ENCODE measurements at regions not wholly inside any gene's neighbourhood (a gene's known extent, or its start where the extent isn't known, plus 50 kb on each side); places are given as distances from the start of the nearest gene placed in this dataset.

GRCh38 chr13:91219201-91219600, 128.3 kb upstream of the MIR17HG start:
- no peak for TF ChIP-seq CTCF (IDR thresholded peaks at IDR 0.05; ENCODE audit: partially characterized antibody, unreplicated experiment)
- H3K27me3 Mint-ChIP-seq (ENCODE audit: unreplicated experiment), result no peaks in the 10 kb centered on the region
- peak overlapping the region; percentile 14 for H3K4me3 Mint-ChIP-seq (ENCODE audit: unreplicated experiment)
- H3K9me3 Mint-ChIP-seq (ENCODE audit: unreplicated experiment), result peaks cover 2% of the 10 kb centered on the region
- H3K4me1 Mint-ChIP-seq (ENCODE audit: low read depth, unreplicated experiment), result peaks cover 42% of the 10 kb centered on the region
- peak overlapping the region; percentile 29 for H3K27ac Mint-ChIP-seq (ENCODE audit: unreplicated experiment)
- DNase-seq, result no peak
- peaks cover 4% of the 10 kb centered on the region for H3K36me3 Mint-ChIP-seq (ENCODE audit: unreplicated experiment)

- Mint-ChIP-seq H3K4me1 (ENCODE audit: low read depth, unreplicated experiment) (peaks cover 35% of the 10 kb centered on the region), H3K4me3 (ENCODE audit: unreplicated experiment) (no peak overlapping the region), H3K36me3 (ENCODE audit: unreplicated experiment) (peaks cover 8% of the 10 kb centered on the region), H3K27me3 (ENCODE audit: unreplicated experiment) (no peaks in the 10 kb centered on the region), H3K27ac (ENCODE audit: unreplicated experiment) (no peak overlapping the region), H3K9me3 (ENCODE audit: unreplicated experiment) (peaks cover 2% of the 10 kb centered on the region)
- no peak for DNase-seq
- TF ChIP-seq CTCF (IDR thresholded peaks at IDR 0.05; ENCODE audit: partially characterized antibody, unreplicated experiment), result no peak
Observed at GRCh38 chr13:91220872-91221271, 126.6 kb upstream of the MIR17HG start.

GRCh38 chr13:91228108-91228507, 119.4 kb upstream of the MIR17HG start:
- Mint-ChIP-seq H3K27me3 (ENCODE audit: unreplicated experiment) (peaks cover 2% of the 10 kb centered on the region), H3K27ac (ENCODE audit: unreplicated experiment) (no peak overlapping the region), H3K4me3 (ENCODE audit: unreplicated experiment) (no peak overlapping the region), H3K9me3 (ENCODE audit: unreplicated experiment) (no peaks in the 10 kb centered on the region), H3K4me1 (ENCODE audit: low read depth, unreplicated experiment) (peaks cover 5% of the 10 kb centered on the region), H3K36me3 (ENCODE audit: unreplicated experiment) (peaks cover 8% of the 10 kb centered on the region)
- DNase-seq, result no peak
- TF ChIP-seq CTCF (IDR thresholded peaks at IDR 0.05; ENCODE audit: partially characterized antibody, unreplicated experiment), result no peak

GRCh38 chr13:91228940-91229339, 118.5 kb upstream of the MIR17HG start:
- H3K4me1 Mint-ChIP-seq (ENCODE audit: low read depth, unreplicated experiment), result peaks cover 5% of the 10 kb centered on the region
- DNase-seq, result no peak
- H3K9me3 Mint-ChIP-seq (ENCODE audit: unreplicated experiment), result no peaks in the 10 kb centered on the region
- no peak for TF ChIP-seq CTCF (IDR thresholded peaks at IDR 0.05; ENCODE audit: partially characterized antibody, unreplicated experiment)
- H3K36me3 Mint-ChIP-seq (ENCODE audit: unreplicated experiment), result peaks cover 7% of the 10 kb centered on the region
- no peak overlapping the region for H3K4me3 Mint-ChIP-seq (ENCODE audit: unreplicated experiment)
- H3K27ac Mint-ChIP-seq (ENCODE audit: unreplicated experiment), result no peak overlapping the region
- H3K27me3 Mint-ChIP-seq (ENCODE audit: unreplicated experiment), result peaks cover 2% of the 10 kb centered on the region

- Mint-ChIP-seq H3K27ac (ENCODE audit: unreplicated experiment) (no peak overlapping the region), H3K9me3 (ENCODE audit: unreplicated experiment) (no peaks in the 10 kb centered on the region), H3K4me3 (ENCODE audit: unreplicated experiment) (no peak overlapping the region), H3K4me1 (ENCODE audit: low read depth, unreplicated experiment) (peaks cover 5% of the 10 kb centered on the region), H3K27me3 (ENCODE audit: unreplicated experiment) (peaks cover 2% of the 10 kb centered on the region), H3K36me3 (ENCODE audit: unreplicated experiment) (no peaks in the 10 kb centered on the region)
- no peak for DNase-seq
- TF ChIP-seq CTCF (IDR thresholded peaks at IDR 0.05; ENCODE audit: partially characterized antibody, unreplicated experiment), result no peak
Observed at GRCh38 chr13:91232716-91233115, 114.8 kb upstream of the MIR17HG start.
